Endodermal cell (in vitro differentiated cells): ENCODE measurements at regions not wholly inside any gene's neighbourhood (a gene's known extent, or its start where the extent isn't known, plus 50 kb on each side); places are given as distances from the start of the nearest gene placed in this dataset.

Experiments
- DNase-seq: peaks from one replicate; pipeline ENCODE4 v3.0.0-alpha.2; 2017
- H3K27ac ChIP-seq: 2 replicates; pipeline ENCODE4 v1.5.1; 2013; ENCODE audit warnings: mild to moderate bottlenecking, low read depth, low read length, moderate library complexity
- H3K27me3 ChIP-seq: 2 replicates; pipeline ENCODE4 v1.6.1; 2013; ENCODE audit warnings: mild to moderate bottlenecking, low read length, moderate library complexity; ENCODE audit not compliant: insufficient read depth, control insufficient read depth, poor library complexity, severe bottlenecking
- H3K36me3 ChIP-seq: 2 replicates; pipeline ENCODE4 v1.7.0; 2013; ENCODE audit warnings: mild to moderate bottlenecking, low read length, moderate library complexity; ENCODE audit not compliant: control insufficient read depth, insufficient read depth
- H3K4me1 ChIP-seq: one replicate; pipeline ENCODE4 v1.7.0; 2013; ENCODE audit warnings: low read length; ENCODE audit not compliant: control insufficient read depth, insufficient read depth
- H3K4me3 ChIP-seq: 2 replicates; pipeline ENCODE4 v1.5.1; 2013; ENCODE audit warnings: mild to moderate bottlenecking, low read length, moderate library complexity
- H3K9ac ChIP-seq: 2 replicates; pipeline ENCODE4 v1.6.1; 2013; ENCODE audit warnings: mild to moderate bottlenecking, low read length, moderate library complexity; ENCODE audit not compliant: poor library complexity, severe bottlenecking; ENCODE audit errors: extremely low read depth
- H3K9me3 ChIP-seq: 2 replicates; pipeline ENCODE4 v1.6.1; 2013; ENCODE audit warnings: mild to moderate bottlenecking, low read length, moderate library complexity; ENCODE audit not compliant: control insufficient read depth
- H3K27ac Mint-ChIP-seq: 2 replicates; pipeline ENCODE4 v1.8.0; 2020; ENCODE audit warnings: mixed read lengths
- H3K27me3 Mint-ChIP-seq: 2 replicates; pipeline ENCODE4 v1.8.0; 2021; ENCODE audit warnings: mild to moderate bottlenecking, mixed read lengths; ENCODE audit not compliant: insufficient read depth
- H3K36me3 Mint-ChIP-seq: 2 replicates; pipeline ENCODE4 v1.8.0; 2020; ENCODE audit warnings: low read depth, mixed read lengths
- H3K4me1 Mint-ChIP-seq: 2 replicates; pipeline ENCODE4 v1.8.0; 2020; ENCODE audit warnings: mixed read lengths
- H3K4me3 Mint-ChIP-seq: 2 replicates; pipeline ENCODE4 v1.8.0; 2020; ENCODE audit warnings: mild to moderate bottlenecking, moderate library complexity, mixed read lengths
- H3K9me3 Mint-ChIP-seq: 2 replicates; pipeline ENCODE4 v1.8.0; 2020; ENCODE audit warnings: mild to moderate bottlenecking, mixed read lengths
- WGBS, 2 experiments: methylation state at CpG; one replicate each; pipeline versions ENCODE4 v1.1.5 to v1.1.7; 2013; ENCODE audit warnings: missing lambda C conversion rate in 2 of 2, mixed read lengths in 1 of 2; ENCODE audit not compliant: insufficient coverage in 1 of 2, insufficient read length in 1 of 2; 5-methylcytosine and 5-hydroxymethylcytosine counted together
- TF ChIP-seq, protein P1 (sequence below): fragments of 200-600 bp; sonication (generic); conservative IDR thresholded peaks from 2 replicates; pipeline ENCODE4 v1.5.0; 2021; ENCODE audit warnings: antibody characterized with exemption, mild to moderate bottlenecking

DNA sequence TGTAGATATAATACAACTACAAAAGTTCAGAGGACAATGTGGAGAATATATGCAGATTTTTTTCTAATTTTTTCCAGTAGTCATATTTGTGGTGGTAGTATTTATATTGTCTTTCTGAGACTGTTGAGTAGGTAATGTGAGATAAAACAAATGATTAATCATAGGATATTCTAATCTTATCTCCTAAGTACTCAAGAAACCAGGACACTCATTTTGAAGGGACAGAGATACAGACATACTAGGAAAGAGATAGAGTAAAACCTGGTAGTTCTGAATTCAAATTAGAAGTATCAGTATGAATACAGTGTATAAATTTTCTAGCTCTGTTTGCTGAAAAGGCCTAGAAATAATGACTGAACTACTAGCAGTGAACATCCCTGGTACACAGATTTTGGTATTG lies 141.7 kb upstream of the ASIC2 start:
- Mint-ChIP-seq H3K36me3 (no peaks in the 10 kb centered on the region), H3K4me1 (peaks cover 14% of the 10 kb centered on the region), H3K27me3 (peaks cover 8% of the 10 kb centered on the region), H3K27ac (no peak overlapping the region), H3K9me3 (peaks cover 2% of the 10 kb centered on the region), H3K4me3 (no peak overlapping the region)
- DNase-seq, result no peak
- Histone ChIP-seq H3K36me3 (no peaks in the 10 kb centered on the region), H3K27ac (no peak overlapping the region), H3K4me3 (no peak overlapping the region), H3K9ac (no peak overlapping the region), H3K9me3 (no peaks in the 10 kb centered on the region), H3K4me1 (peaks cover 10% of the 10 kb centered on the region), H3K27me3 (peaks cover 4% of the 10 kb centered on the region)
- TF ChIP-seq, protein P1, sequence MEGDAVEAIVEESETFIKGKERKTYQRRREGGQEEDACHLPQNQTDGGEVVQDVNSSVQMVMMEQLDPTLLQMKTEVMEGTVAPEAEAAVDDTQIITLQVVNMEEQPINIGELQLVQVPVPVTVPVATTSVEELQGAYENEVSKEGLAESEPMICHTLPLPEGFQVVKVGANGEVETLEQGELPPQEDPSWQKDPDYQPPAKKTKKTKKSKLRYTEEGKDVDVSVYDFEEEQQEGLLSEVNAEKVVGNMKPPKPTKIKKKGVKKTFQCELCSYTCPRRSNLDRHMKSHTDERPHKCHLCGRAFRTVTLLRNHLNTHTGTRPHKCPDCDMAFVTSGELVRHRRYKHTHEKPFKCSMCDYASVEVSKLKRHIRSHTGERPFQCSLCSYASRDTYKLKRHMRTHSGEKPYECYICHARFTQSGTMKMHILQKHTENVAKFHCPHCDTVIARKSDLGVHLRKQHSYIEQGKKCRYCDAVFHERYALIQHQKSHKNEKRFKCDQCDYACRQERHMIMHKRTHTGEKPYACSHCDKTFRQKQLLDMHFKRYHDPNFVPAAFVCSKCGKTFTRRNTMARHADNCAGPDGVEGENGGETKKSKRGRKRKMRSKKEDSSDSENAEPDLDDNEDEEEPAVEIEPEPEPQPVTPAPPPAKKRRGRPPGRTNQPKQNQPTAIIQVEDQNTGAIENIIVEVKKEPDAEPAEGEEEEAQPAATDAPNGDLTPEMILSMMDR, result no peak

DNA sequence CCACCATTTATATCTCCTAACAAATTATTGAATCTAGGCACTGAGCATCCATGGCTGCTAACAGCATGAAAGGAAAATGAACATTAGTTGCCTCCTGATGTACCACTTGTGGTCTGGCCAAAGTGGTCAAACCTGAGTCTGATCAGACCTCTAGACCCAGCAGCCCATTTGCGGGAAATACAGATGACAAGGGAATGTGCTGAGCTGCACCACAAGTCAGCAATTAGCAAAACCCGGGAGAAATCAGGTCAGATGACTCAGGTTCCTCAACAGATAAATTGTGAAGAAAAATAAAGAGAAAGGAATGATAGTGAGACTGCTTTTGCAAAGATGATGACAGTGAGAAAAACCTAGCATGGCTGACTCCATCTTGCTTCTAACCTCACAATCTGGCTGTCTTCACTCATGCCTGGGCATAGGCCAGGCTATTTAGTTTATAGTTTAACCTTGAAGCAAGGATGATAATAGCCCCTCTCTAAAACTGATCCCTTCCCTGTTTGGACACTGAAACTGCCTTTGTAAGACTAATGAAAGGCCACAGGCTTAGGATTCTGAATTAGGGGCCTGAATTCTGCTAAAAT lies 142.7 kb upstream of the ASIC2 start:
- Mint-ChIP-seq H3K27ac (no peak overlapping the region), H3K4me1 (peaks cover 14% of the 10 kb centered on the region), H3K27me3 (peaks cover 8% of the 10 kb centered on the region), H3K9me3 (peaks cover 2% of the 10 kb centered on the region), H3K4me3 (no peak overlapping the region), H3K36me3 (no peaks in the 10 kb centered on the region)
- no peak overlapping the region for H3K4me3 ChIP-seq
- peaks cover 10% of the 10 kb centered on the region for H3K4me1 ChIP-seq
- no peak for DNase-seq
- TF ChIP-seq, protein P1, result no peak
- H3K9me3 ChIP-seq, result no peaks in the 10 kb centered on the region
- no peak overlapping the region for H3K9ac ChIP-seq
- 93 to 100% methylated on average over 1 to 2 of the region's 2 CpGs for WGBS, 2 experiments
- no peaks in the 10 kb centered on the region for H3K27me3 ChIP-seq
- no peaks in the 10 kb centered on the region for H3K36me3 ChIP-seq
- H3K27ac ChIP-seq, result no peak overlapping the region

DNA sequence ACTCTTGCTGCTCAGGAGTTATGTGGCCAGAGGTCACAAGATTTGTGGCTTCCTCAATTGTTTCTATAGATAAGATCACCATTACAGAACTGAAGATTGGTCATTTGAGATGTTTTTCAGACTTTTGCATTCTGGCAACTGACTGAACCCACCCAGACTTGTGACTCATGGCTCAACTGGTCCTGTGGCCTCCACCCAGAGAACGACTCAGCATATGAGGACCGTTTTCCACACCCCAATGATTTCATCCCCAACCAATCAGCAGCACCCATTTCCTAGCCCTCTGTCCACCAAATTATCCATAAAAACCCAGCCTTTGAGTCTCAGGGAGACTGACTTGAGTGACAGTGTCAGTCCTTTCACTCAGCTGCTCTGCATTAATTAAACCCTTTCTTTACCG lies 143.2 kb upstream of the ASIC2 start:
- DNase-seq, result no peak
- no peak overlapping the region for H3K27ac ChIP-seq
- WGBS, 2 experiments, result 85 to 96% methylated on average over 2 to 3 of the region's 3 CpGs

More for the DNA sequence above, 143.2 kb upstream of the ASIC2 start:
- Mint-ChIP-seq H3K36me3 (no peaks in the 10 kb centered on the region), H3K4me1 (peaks cover 14% of the 10 kb centered on the region), H3K9me3 (peaks cover 4% of the 10 kb centered on the region), H3K27ac (no peak overlapping the region), H3K4me3 (no peak overlapping the region), H3K27me3 (peaks cover 3% of the 10 kb centered on the region)
- Histone ChIP-seq H3K9ac (no peak overlapping the region), H3K4me1 (peaks cover 10% of the 10 kb centered on the region), H3K36me3 (no peaks in the 10 kb centered on the region), H3K9me3 (no peaks in the 10 kb centered on the region), H3K4me3 (no peak overlapping the region), H3K27me3 (no peaks in the 10 kb centered on the region)
- TF ChIP-seq, protein P1, result no peak
